Esophagus muscularis mucosa (tissue), 4 donors: ENCODE measurements at regions not wholly inside any gene's neighbourhood (a gene's known extent, or its start where the extent isn't known, plus 50 kb on each side); places are given as distances from the start of the nearest gene placed in this dataset.

Experiments used
- EP300 ChIP-seq: sonication (generic); formaldehyde crosslinking; IDR thresholded peaks from one replicate; pipeline ENCODE4 v1.6.1; 2017; ENCODE audit warnings: antibody characterized with exemption
- POLR2A ChIP-seq: fragments of 450-650 bp; IDR thresholded peaks from one replicate; pipeline ENCODE4 v1.6.1; 2017; ENCODE audit warnings: antibody characterized with exemption, moderate library complexity, mild to moderate bottlenecking, low read depth
- POLR2AphosphoS5 ChIP-seq, 2 donors: sonication (generic); formaldehyde crosslinking; IDR thresholded peaks; one replicate each; pipeline ENCODE4 v1.6.1; 2017; ENCODE audit warnings: antibody characterized with exemption in 2 of 2
- TF ChIP-seq, protein P1 (sequence below), 3 experiments: fragments of 200-600 bp in 2 of 3; fragments of 450-650 bp in 1 of 3; sonication (generic) in 2 of 3; IDR thresholded peaks; one replicate each; pipeline ENCODE4 v1.5.1; 2017 to 2019; ENCODE audit warnings: antibody characterized with exemption in 3 of 3, mild to moderate bottlenecking in 2 of 3, moderate library complexity in 1 of 3

DNA sequence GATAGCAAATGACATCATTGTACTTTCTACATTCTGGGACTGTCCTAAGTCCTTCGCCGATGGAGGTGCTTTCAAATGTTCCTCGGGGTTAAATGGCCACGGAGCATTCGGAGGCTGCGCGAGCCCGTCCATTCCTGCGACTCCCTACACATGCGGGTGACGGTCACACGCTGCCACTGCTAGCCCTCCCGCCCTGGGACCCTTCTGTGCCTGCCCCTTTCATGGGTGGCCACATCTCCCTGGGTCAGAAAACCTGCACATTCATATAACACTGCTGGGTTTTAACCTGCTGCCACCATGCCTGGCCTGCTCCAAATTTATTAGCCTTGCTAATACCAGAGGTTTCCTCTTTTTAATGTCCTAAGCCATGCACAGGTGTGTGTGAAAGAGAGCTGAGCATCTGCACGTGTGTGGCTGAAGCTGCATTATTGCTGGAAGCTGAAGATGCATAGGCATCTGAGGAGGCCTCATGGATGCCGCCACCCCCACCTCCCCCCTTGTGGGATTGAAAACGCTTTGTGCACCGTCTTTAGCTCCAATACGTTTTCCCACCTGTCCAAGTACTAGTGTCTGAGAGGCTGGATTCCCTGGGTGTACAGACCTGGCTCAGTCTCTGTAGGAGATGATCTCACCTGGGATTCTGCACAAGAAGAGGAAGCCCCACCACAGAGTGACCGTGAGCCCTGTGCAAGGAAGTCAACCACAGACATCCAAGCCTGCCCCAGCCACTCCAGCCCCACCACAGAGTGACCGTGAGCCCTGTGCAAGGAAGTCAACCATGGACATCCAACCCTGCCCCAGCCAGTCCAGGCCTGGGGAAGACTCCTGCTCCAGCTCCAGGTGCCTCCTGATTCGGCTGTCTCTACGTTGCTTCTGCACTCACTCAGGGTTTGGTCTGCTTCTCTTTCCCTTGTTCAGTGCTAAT, 626.4 kb downstream of the BRD1 start:
- TF ChIP-seq, protein P1, sequence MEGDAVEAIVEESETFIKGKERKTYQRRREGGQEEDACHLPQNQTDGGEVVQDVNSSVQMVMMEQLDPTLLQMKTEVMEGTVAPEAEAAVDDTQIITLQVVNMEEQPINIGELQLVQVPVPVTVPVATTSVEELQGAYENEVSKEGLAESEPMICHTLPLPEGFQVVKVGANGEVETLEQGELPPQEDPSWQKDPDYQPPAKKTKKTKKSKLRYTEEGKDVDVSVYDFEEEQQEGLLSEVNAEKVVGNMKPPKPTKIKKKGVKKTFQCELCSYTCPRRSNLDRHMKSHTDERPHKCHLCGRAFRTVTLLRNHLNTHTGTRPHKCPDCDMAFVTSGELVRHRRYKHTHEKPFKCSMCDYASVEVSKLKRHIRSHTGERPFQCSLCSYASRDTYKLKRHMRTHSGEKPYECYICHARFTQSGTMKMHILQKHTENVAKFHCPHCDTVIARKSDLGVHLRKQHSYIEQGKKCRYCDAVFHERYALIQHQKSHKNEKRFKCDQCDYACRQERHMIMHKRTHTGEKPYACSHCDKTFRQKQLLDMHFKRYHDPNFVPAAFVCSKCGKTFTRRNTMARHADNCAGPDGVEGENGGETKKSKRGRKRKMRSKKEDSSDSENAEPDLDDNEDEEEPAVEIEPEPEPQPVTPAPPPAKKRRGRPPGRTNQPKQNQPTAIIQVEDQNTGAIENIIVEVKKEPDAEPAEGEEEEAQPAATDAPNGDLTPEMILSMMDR (IDR thresholded peaks at IDR 0.05) = no peak
- no peak for TF ChIP-seq POLR2AphosphoS5 (IDR thresholded peaks at IDR 0.05)
- TF ChIP-seq POLR2A = no peak
- no peak for TF ChIP-seq EP300
